ENCODE measurements at regions not wholly inside any gene's neighbourhood (a gene's known extent, or its start where the extent isn't known, plus 50 kb on each side); places are given as distances from the start of the nearest gene placed in this dataset.

GRCh38 chr22:27173530-27173929 is 516.1 kb downstream of the MIAT start:
- Histone ChIP-seq H3K27me3 (no peaks in the 10 kb centered on the region), H3K9me3 (no peaks in the 10 kb centered on the region), H3K4me1 (no peaks in the 10 kb centered on the region), H3K36me3 (no peaks in the 10 kb centered on the region), H3K4me3 (no peak overlapping the region), H3K27ac (no peak overlapping the region)
- TF ChIP-seq CTCF (IDR thresholded peaks at IDR 0.05) = no peak
- no peak for DNase-seq (ENCODE audit: low spot score)

GRCh38 chr22:27175021-27175838 is 517.8 kb downstream of the MIAT start:
- Histone ChIP-seq H3K27me3 (no peaks in the 10 kb centered on the region), H3K4me3 (no peak overlapping the region), H3K4me1 (no peaks in the 10 kb centered on the region), H3K36me3 (no peaks in the 10 kb centered on the region), H3K9me3 (no peaks in the 10 kb centered on the region), H3K27ac (no peak overlapping the region)
- DNase-seq (ENCODE audit: low spot score) = no peak
- TF ChIP-seq CTCF (IDR thresholded peaks at IDR 0.05) = no peak

GRCh38 chr22:27175974-27176373 is 518.6 kb downstream of the MIAT start:
- Histone ChIP-seq H3K36me3 (no peaks in the 10 kb centered on the region), H3K27ac (no peak overlapping the region), H3K4me3 (no peak overlapping the region), H3K4me1 (no peaks in the 10 kb centered on the region), H3K27me3 (no peaks in the 10 kb centered on the region), H3K9me3 (no peaks in the 10 kb centered on the region)
- no peak for DNase-seq (ENCODE audit: low spot score)
- TF ChIP-seq CTCF (IDR thresholded peaks at IDR 0.05) = no peak

GRCh38 chr22:27179161-27179560 is 521.8 kb downstream of the MIAT start:
- Histone ChIP-seq H3K27ac (no peak overlapping the region), H3K36me3 (no peaks in the 10 kb centered on the region), H3K4me3 (no peak overlapping the region), H3K27me3 (no peaks in the 10 kb centered on the region), H3K4me1 (no peaks in the 10 kb centered on the region), H3K9me3 (no peaks in the 10 kb centered on the region)
- DNase-seq (ENCODE audit: low spot score) = no peak
- TF ChIP-seq CTCF (IDR thresholded peaks at IDR 0.05) = no peak

GRCh38 chr22:27181537-27181936 is 524.1 kb downstream of the MIAT start:
- no peak for TF ChIP-seq CTCF (IDR thresholded peaks at IDR 0.05)
- no peaks in the 10 kb centered on the region for H3K36me3 ChIP-seq
- DNase-seq (ENCODE audit: low spot score) = no peak

GRCh38 chr22:27183474-27183873 is 526.1 kb downstream of the MIAT start:
- no peaks in the 10 kb centered on the region for H3K27me3 ChIP-seq
- H3K36me3 ChIP-seq = no peaks in the 10 kb centered on the region
- no peaks in the 10 kb centered on the region for H3K9me3 ChIP-seq
- no peak overlapping the region for H3K27ac ChIP-seq
- no peaks in the 10 kb centered on the region for H3K4me1 ChIP-seq
- DNase-seq (ENCODE audit: low spot score) = no peak
- H3K4me3 ChIP-seq = no peak overlapping the region
- TF ChIP-seq CTCF (IDR thresholded peaks at IDR 0.05) = no peak

More at GRCh38 chr22:27181537-27181936, 524.1 kb downstream of the MIAT start:
- Histone ChIP-seq H3K4me3 (no peak overlapping the region), H3K27me3 (no peaks in the 10 kb centered on the region), H3K9me3 (no peaks in the 10 kb centered on the region), H3K27ac (no peak overlapping the region), H3K4me1 (no peaks in the 10 kb centered on the region)

All from right atrium auricular region (tissue), 2 donors.